Retinal pigment epithelial cell (primary cell): ENCODE measurements at regions not wholly inside any gene's neighbourhood (a gene's known extent, or its start where the extent isn't known, plus 50 kb on each side); places are given as distances from the start of the nearest gene placed in this dataset.

Source experiments
- DNase-seq: peaks from one replicate; pipeline ENCODE4 v3.0.0-alpha.2; 2010; ENCODE audit warnings: low read depth
- H3K4me3 ChIP-seq: 2 replicates; pipeline ENCODE4 v1.5.1; 2011; ENCODE audit warnings: mild to moderate bottlenecking, low read length, control low read depth, moderate library complexity
- CTCF ChIP-seq: conservative IDR thresholded peaks from 2 replicates; pipeline ENCODE4 v1.5.1; 2011; ENCODE audit warnings: low read depth, low read length, control low read depth, inconsistent platforms

DNA sequence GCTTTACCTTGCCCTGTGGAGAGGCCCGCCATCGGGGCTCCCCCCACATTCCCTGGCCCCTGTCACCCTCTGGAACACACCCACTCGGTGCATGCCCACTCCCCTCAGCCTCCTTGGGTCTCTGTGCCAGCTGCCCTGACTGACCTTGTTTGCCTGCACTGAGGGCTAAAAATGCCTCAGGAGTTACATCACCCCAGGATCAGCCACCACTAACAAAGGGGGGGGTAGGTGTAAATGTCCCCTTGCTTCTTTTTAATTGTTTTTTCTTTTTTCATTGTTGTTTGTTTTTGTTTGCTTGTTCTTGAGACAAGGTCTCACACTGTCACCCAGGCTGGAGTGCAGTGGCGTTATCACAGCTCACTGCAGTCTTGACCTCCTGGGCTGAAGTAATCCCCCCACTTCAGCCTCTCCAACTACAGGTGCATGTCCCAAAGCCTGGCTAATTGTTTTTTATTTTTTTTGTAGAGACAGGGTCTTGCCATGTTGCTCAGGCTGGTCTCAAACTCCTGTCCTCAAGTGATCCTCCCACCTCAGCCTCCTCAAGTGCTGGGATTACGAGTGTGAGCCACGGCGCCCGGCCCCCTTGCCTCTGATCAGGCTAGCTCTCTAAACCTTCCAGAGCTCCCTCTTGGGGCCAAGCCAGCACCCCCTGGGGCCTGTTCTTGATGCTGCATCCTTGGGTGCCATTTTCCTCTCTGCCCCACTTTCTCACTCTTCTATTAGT, 297.1 kb downstream of the UQCRFS1 start:
- no peak overlapping the region for H3K4me3 ChIP-seq
- DNase-seq = no peak
- TF ChIP-seq CTCF = no peak

- DNase-seq = no peak
- TF ChIP-seq CTCF = no peak
- no peak overlapping the region for H3K4me3 ChIP-seq
These were observed 297.7 kb downstream of the UQCRFS1 start for GRCh38 chr19:28915202-28915601.

DNA sequence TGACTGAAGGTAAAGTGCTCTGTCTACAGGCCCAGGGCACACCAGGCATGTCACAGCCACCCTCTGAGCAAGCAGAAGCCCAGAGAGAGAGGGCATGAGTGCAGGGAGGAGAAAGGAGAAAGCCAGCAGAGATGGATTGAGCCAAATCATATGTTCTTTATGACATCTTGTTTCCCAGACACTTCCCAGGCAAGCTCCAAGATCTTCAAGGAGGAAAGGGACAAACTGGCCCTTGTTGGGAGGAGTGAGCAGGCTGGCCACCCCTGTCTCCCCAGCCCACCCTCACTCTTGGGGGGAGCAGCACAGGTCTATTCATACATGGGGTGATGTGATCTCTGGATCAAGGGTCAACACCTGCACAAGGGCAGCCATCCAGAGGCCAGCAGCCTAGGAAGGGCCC, 298.8 kb downstream of the UQCRFS1 start:
- no peak for TF ChIP-seq CTCF
- no peak overlapping the region for H3K4me3 ChIP-seq
- no peak for DNase-seq

- TF ChIP-seq CTCF = no peak
- no peak overlapping the region for H3K4me3 ChIP-seq
- DNase-seq = no peak
These were observed 299.3 kb downstream of the UQCRFS1 start for GRCh38 chr19:28913626-28914025.

DNA sequence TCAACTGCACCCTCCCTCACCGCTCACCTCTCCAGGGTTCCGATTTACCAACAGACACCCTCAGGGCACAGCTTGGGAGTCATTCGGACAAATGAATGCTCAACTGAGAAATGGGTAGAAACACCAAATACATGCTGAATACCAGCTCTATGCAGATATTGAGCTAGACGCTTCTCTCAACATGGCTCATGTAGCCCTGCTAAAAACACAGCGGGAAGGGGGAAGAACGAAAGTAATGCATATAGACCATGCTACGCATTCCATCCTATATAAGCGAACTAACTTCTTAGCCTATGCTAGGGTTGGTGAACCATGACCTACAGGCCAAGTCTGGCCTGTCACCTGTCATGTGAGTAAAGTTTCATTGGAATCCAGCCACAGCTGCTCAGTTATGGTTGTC, 304.0 kb downstream of the UQCRFS1 start:
- H3K4me3 ChIP-seq = no peak overlapping the region
- no peak for TF ChIP-seq CTCF
- DNase-seq = no peak

- no peak for DNase-seq
- TF ChIP-seq CTCF = no peak
These were observed 305.4 kb downstream of the UQCRFS1 start for GRCh38 chr19:28907534-28907933.

DNA sequence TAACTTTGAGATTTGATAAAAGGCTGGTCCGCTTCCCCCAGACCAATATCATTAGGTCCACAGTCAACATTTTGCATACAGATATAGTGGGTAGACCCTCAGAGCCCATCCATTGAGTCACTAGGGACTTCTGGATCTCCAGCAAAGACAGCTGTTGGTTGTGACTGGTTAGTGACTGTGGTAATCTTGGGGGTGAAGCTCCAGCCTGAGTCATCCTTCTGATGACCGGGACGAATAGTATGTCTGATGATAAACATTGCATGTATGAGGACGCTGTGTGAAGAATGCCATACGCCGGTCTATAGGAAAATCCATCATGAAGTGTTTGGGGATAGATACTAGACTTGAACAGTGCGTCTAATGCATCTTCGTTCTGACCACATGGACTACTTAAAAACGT, 307.0 kb downstream of the UQCRFS1 start:
- DNase-seq = no peak
- TF ChIP-seq CTCF = no peak
- H3K4me3 ChIP-seq = no peak overlapping the region

More at GRCh38 chr19:28907534-28907933, 305.4 kb downstream of the UQCRFS1 start:
- no peak overlapping the region for H3K4me3 ChIP-seq
